Pulmonary artery endothelial cell (primary cell): ENCODE measurements at regions not wholly inside any gene's neighbourhood (a gene's known extent, or its start where the extent isn't known, plus 50 kb on each side); places are given as distances from the start of the nearest gene placed in this dataset.
"Not testable (repeated sequence)": the region's sequence is repeated elsewhere in the genome, so short reads cannot be mapped to it uniquely, and the experiment has no call there.

Source experiments
- DNase-seq: peaks from one replicate; pipeline ENCODE4 v3.0.0-alpha.2; 2011; ENCODE audit warnings: low read depth, low spot score

DNA sequence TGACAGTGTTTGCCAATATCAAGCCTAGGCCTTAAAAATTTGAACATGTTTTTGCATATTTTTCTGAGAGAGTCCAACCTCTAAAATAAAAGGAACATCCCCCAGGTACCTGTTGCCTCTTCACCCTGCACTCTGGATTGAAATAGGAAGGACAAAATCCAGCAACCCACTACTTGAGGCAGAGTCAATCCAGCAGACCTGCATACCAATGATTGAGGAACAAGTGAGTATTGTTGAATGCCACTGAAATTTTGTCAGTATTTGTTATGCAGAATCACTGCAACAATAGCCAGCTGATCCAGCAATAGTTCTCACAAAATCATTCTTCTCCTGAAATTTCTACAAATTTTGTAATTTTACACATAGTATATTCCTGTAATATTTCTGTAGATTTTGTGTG lies 460.6 kb upstream of the FOXG1 start:
- DNase-seq = no peak

DNA sequence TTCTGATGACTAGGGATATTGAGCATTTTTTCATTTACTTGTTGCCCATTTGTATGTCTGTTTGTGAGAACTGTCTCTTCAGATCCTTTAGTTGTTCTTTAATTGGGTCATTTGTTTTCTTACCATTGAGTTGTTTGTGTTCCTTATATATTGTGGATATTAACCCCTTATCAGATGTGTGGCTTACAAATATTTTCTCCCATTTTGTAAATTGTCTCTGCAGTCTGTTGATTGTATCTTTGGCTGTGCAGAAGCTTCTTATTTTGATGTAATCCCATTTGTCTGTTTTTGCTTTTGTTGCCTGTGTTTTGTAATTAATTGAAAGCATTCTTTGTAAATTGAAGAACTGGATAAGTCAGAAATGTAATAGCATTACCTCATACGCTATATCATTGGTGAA lies 459.1 kb upstream of the FOXG1 start:
- DNase-seq = no peak

DNA sequence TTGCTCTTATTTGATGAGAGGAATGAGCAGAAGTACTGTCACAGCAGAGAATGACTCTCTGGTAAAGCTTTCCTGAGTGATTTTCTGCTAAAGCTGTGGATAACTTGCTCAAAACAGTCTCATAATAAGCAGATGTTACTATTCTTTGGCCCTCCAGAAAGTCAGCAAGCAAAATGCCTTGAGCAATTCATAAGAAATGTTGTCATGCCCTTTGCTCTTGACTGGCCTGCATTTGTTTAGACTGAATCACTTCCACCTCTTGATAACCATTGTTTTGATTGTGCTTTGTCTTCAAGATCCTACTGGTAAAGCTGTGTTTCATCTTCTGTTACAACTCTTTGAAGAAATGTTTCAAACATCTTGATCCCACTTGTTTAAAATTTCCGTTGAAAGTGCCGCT lies 457.9 kb upstream of the FOXG1 start:
- peak; percentile 89 for DNase-seq

DNA sequence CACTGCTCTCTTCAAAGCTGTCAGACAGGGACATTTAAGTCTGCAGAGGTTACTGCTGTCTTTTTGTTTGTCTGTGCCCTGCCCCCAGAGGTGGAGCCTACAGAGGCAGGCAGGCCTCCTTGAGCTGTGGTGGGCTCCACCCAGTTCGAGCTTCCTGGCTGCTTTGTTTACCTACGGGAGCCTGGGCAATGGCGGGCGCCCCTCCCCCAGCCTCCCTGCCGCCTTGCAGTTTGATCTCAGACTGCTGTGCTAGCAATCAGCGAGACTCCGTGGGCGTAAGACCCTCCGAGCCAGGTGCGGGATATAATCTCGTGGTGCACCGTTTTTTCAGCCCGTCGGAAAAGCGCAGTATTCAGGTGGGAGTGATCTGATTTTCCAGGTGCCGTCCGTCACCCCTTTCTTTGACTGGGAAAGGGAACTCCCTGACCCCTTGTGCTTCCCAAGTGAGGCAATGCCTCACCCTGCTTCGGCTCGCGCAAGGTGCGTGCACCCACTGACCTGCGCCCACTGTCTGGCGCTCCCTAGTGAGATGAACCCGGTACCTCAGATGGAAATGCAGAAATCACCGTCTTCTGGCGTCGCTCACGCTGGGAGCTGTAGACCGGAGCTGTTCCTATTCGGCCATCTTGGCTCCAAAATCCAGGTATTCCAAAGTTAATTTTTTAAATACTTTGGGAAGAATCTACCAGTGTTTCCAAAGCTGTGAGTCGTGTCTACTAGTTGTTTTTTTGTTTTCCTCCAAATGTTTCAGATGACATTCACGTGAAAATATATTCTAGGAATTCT lies 448.5 kb upstream of the FOXG1 start:
- DNase-seq = not testable (repeated sequence)

DNA sequence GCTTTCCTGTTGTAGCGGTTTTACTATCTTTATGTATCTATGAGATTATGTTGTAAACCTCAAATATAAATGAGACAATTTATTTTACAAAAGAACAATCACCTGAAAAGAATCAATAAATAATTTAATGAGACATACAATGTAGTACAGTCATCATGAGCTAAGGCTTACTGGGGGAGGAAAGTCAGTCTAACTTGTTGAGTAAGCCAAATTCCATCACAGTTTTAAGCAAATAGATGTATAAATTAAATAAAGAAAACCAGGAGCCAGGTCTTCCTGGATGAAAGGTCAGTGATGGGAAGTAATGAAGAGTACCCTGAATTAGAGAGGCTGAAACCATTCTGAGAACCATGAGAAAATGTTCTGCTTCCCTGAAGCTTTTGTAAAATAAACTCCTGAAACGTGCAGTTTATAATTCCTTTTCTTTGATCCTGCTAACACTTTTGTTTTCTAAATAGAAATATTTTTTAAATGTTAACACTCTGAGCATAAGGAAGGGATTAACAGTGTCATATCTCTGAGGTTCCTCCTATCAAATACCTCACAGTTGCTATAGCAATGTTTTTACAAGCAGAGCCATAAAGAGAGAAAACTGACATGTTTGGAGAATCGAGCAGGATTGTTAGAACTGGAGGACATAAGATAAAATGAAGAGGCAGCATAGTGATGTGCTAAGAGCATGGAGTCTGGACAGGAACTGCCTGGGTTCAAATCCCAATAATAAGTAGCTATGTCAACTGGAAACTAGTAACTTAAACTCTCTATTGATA lies 444.9 kb upstream of the FOXG1 start:
- DNase-seq = no peak

DNA sequence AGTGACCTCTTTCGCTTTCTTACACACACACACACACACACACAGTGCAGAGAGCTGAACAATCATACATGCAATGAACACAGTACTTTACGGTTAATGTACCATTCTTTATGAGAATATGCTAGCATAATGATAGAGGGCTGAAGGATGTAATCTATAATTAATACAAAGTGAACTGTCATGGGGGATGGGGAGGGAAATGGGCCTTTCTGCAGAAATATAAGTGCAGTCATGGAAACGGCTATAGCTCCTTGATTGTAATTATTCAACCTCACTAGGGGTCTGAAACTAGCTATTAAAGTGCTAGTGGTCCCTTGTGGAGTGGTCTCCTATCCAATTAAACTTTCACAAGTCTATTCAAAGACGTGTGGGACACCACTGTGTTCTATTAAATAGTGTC lies 443.2 kb upstream of the FOXG1 start:
- DNase-seq = no peak

DNA sequence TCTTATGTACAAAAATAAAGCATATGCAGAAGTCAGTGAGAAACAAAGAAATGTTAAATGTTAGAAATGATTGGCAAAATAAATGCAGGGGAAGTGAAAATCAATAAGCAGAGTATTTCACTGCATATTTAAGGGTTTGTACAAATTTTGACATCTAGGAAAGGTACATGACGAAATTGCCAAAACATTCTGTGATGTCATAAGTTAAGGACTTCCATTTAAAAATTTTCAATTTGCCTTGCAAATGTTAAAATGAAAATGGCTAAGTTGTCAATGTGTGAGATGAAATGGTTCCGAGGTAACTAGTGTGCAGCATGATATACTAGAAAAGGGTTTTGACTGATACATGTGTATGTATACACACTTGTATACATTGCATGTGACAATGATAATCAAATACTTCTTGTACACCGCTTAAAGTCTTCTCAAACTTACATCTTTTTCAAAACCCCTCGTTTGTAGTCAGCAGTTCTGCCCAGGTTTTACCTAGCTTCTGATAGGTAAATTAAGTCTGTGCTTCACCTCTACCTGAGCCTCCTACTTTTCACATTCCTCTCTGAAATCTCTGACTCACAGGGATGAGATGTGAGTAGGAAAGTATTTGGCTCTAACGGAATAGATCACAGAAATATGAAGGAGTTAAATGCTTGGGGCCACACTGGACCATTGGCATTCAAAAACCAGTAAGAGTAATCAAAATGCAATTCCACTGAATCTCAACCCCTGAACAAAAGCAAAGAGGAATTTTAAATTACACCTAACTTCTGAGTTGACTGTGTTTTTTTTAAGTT lies 442.4 kb upstream of the FOXG1 start:
- no peak for DNase-seq

DNA sequence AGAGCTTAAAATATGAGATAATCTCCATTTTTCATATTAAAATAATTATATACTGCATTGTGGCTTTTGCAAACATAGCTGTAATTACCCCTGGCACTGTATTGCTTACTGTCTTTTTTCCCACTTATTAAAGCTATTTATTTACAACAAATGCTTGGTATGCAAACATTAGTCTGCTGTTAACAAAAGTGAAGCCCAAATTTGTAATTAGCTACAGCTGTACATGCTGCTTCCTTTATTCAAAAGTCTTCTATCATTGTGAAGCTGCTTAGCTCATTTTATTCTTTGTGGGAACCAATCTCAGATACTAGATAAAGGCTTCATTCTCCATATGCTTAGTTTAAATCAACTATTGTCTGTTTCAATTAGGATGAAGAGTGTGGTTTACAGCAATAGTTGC lies 425.8 kb upstream of the FOXG1 start:
- no peak for DNase-seq

DNA sequence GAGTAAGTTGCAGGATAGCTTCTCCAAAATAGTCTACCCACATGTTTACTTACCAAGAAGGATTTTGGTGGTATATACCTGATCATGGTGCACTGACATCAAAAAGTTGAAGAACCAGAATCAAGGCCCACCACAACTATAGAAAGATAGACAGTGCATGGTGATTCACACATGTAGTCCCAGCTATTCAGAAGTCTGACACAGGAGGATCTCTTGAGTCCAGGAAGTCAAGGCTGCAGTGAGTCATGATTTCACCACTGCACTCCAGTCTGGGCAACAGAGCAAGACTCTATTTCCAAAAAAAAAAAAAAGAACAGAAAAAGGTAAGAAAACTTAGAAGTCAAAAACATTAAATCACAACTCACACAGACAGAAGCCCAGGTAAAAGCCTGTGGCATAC lies 422.2 kb upstream of the FOXG1 start:
- DNase-seq = peak; percentile 44

DNA sequence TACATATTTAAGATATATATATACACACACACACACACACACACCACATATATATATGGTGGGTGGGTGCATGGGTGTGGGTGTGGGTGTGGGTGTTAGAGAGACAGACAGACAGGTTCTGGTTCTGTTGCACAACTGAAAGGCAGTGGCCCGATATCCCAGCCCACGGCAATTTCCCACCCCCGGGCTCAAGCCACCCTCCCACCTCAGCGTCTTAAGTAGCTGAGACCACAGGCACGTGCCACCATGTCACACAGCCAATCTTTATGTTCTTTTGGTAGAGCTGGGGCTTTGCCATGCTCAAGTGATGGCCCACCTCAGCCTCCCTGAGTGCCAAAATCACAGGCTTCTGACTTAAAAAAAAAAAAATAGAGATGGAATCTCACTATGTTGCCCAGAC lies 417.8 kb upstream of the FOXG1 start:
- DNase-seq = no peak

DNA sequence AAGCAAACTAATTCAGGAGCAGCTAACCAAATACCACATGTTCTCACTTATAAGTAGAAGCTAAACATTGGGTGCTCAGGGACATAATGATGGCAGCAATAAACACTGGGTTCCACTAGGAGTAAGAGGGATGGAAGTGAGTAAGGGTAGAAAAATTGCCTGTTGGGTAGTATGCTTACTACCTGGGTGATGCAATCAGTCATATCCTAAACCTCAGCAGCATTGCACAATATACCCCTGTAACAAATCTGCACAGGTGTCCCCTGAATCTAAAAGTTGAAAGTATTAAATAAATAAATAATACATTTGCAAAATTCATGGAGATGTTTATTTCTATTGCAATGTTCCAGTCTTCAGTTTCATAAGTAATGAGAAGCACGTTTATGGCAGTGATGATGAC lies 409.8 kb upstream of the FOXG1 start:
- DNase-seq = no peak

DNA sequence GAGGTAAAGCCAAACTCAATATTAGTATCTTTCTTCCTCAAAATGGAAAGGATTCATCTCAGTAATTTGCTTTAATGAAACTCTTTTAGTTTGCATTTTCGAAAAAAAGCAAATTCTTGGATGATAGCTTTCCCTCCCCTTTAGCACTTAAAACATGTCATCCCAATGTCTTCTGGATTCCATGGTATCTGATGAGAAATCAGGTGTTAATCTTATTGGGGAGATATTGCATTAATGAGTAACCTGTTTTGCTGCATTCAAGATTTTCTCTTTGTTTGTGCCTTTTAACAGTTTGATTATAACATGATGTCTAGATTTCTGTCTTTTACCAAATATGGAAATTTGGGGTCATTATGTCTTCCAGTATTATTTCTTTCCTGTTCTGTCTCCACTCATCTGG lies 405.1 kb upstream of the FOXG1 start:
- no peak for DNase-seq

DNA sequence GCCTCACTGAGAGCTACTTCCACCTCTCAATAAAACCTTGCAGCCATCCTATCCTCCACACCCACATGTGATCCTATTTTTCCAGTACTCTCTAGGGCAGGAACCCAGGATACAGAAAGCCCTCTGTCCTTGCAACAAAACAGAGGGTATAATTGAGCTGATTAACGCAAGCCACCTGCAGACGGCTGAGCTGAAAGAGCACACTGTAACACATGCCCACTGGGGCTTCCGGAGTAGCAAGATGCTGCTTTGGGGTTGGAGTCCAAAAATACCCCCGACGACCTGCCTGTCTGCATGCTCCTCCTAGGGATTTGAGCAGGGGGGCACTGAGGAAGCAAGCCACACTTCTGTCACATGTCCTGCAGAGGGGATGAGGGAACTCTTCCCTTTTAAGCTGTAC lies 401.1 kb upstream of the FOXG1 start:
- no peak for DNase-seq

DNA sequence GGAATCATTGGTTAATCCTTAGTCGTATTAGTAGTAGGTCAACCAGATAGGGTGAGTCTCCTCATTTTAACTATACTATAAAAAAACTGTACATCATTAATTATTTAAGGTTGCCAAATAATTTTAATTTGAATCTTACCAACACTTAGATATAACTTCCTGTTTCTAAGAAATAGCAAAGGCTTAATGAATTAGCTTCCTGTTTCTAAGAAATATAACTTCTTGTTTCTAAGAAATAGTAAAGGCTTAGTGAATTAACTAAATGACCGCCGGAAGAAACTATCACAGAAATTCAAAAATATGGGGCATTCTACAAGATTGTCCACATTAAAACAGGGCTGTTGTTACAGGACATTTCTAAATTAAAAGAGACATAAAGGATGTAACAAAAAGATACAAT lies 392.9 kb upstream of the FOXG1 start:
- DNase-seq = no peak

DNA sequence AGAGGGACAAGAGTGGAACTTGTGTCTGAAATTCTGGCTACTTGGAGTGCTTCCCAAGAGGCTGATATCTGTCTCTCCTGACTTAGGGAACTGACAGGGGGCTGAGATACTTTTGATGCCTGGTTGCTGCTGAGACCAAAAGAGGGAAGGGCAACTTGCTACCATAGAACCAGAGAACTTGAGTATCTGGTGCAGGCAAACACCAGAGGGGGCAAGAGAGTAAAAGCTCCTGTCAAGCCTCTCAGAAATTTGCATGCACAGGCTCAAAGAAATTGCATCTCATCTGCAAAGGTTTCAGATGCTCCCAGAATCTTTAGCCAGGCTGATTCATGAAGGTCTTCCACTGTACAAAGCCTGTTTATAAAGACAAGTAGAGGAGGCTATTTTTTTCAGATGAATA lies 391.3 kb upstream of the FOXG1 start:
- DNase-seq = no peak

DNA sequence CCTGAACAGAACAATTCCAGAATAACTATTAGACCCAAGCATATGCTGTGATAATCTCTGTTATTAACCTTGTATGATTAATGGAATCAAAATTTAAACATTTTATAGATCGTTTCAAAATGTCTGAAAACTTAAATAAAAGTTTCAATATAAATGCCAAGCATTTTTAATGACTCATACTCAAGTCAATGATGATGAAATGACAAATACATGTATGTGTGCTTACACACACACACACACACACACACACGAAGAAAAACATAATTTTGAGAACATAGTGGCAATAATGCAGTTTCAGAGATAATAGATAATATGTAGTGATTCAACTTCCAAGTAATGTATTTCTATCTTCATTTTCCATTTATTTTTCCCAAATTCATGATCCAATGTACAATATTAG lies 384.9 kb upstream of the FOXG1 start:
- DNase-seq = no peak

DNA sequence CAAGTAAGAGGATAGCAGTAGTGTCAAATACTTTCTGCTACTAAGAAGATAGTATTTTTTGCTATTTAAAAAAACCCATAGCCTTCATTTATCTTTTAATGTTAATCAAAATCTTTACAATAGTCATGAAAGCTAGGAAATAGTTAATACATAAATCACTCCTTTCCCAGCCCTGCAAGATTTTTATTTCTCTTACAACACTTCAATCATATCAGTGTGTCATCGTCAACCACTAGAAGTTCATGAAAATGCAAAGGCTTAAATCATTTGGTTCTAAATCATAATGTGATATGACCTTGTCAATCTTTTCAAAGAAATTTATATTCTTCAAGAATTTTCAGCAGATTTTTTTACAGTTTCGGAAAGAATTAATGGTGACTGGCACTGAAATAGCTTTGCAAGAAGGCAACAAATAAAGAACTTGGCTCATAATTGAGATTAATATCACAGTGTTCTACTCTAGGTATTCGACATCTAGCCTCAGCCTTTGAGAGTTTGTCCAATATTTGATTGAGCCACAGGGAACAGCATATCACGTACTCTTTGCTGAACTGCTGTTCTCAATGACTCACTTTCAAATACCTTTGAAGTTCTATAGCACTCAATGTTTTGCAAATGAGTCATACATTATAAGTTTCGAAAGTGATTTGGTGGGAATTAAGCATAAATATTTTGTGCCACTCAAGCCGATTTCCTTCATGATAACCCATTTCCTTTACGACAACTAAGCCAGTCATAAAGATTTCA lies 384.0 kb upstream of the FOXG1 start:
- peak; percentile 75 for DNase-seq

DNA sequence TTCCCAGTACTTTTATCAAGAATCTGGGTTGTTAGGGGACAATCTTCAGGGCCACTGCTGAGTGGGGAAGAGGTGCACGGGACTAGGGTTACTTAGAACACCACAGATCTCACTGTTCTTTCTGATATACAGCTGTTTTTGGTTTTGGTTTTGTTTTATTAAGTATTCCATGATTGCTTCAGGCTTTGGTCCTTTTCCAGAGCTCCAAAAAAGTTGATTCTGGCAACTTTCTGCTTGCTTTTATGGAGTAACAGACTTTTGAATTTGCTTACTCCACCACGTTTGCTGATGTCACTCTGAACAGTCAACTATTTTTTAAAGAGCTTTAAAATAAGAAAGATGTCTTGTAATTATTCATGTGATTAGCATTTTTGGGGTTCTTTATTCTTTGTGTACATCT lies 368.1 kb upstream of the FOXG1 start:
- no peak for DNase-seq

DNA sequence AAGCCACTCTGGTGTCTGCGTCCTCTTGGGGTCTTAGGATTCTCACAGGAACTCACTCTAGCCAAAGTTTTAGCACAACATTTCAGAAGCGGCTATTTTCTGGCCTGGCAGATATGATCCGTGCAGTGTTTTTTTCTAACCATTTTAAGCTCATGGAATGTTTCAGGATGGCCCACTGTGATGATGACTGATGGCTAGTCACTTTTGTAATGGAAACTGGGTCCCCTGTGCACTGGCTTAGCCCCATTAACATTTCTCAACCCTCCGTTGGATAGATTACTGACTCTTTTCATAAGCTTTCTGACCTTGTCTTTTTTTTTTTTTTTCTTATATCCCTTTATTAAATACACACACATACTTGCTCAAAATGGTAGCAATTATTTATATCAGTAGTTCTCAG lies 364.9 kb upstream of the FOXG1 start:
- DNase-seq = not testable (repeated sequence)

DNA sequence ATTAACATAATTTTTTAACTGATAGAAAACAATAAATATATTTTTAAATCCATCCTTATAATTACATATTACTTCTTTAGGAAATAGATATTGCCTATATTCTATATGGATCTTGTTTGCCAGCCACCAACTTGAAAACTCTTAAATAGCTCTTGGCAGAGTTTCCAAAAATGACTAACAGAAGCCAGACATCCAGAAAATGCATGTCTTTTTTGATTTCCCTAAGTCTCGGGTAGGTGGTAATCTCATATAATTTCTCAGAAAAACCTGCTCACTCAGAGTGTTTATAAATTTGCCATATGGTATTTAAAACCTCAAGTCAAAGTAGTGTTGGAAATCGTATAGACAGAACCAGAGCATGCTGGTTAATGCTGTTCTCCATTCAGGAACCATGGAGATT lies 360.4 kb upstream of the FOXG1 start:
- no peak for DNase-seq

DNA sequence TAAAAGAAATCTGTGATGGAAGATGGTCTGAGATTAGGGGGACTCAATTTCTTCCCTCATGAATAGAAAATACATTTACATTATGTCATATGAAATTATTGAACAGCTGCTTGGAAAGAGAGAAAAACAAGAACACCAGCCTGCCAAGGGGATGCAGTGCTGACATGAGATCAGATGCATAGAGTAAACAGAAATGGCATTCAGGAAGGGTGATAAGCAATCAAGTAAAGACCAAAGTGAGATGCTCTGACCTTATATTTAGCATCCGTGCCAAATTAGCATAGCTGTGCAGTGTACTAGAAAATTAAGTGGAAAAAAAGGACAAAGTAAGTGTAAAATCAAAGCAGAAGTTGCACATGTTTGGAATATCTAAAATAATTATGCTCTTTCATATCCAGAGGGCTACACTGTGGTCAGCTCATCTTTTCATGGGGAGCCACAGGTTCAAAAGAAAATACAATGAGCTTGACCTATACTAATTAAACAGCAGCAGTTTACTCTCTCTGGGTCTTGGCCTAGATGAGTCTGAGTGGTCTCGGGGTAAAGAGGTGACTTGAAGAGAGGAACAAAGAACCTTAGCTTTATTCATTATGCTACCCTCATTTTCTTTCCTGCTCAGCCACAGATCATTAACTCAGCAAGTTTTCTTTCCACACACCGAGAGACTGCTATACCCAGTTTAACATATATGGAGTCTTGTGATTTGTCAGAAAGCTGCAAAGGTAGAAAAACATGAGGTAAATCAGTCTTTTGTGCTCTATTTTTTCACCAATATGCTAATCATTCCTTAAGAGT lies 359.4 kb upstream of the FOXG1 start:
- DNase-seq = no peak
